HG03103 (cell line): ENCODE measurements at regions not wholly inside any gene's neighbourhood (a gene's known extent, or its start where the extent isn't known, plus 50 kb on each side); places are given as distances from the start of the nearest gene placed in this dataset.

Experiments used
- ATAC-seq: cut with Tn5 transposase; IDR thresholded peaks from one replicate; pipeline ENCODE4 v1.9.1; 2021; ENCODE audit warnings: low read depth; ENCODE audit not compliant: unreplicated experiment

DNA sequence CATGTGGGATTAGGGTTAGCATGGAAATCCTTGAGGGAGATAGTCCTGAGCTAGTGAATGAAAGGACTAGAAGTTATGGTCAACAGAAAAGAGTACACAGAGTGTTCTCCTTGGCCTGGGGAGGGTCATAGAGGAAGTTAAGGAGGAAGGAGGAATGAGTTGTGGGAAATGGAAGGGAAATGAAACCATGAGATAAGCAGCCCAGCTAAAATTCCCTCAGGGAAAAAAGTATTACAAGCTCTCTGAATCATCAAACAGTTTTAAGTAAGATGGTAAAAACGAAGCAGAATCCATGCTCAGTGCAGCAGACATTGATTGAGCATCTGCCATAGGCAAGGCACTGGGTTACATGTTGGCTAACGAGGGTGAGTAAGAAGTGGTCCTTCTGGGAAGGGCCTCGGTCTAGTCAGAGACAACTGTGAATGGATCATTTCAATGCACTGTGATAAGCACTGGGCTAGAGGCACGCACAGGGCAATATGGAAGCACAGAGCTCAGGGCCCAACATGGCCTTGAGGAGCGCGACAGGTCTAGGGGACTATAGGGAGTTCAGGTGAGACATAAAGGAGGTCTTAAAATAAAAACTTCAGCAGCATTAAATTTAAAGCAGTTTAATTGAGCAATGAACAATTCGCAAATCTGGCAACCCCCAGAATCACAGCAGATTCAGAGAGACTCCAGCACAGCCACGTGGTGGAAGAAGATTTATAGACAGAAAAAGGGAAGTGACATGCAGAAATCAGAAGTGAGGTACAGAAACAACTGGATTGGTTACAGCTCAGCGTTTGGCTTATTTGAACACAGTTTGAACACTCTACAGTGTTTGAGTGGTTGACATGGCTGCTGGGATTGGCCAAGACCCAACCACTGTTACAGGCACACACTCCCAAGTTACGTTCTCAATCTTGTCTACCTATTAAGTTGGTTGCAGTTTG is 219.5 kb downstream of the HLX start:
- no peak for ATAC-seq

DNA sequence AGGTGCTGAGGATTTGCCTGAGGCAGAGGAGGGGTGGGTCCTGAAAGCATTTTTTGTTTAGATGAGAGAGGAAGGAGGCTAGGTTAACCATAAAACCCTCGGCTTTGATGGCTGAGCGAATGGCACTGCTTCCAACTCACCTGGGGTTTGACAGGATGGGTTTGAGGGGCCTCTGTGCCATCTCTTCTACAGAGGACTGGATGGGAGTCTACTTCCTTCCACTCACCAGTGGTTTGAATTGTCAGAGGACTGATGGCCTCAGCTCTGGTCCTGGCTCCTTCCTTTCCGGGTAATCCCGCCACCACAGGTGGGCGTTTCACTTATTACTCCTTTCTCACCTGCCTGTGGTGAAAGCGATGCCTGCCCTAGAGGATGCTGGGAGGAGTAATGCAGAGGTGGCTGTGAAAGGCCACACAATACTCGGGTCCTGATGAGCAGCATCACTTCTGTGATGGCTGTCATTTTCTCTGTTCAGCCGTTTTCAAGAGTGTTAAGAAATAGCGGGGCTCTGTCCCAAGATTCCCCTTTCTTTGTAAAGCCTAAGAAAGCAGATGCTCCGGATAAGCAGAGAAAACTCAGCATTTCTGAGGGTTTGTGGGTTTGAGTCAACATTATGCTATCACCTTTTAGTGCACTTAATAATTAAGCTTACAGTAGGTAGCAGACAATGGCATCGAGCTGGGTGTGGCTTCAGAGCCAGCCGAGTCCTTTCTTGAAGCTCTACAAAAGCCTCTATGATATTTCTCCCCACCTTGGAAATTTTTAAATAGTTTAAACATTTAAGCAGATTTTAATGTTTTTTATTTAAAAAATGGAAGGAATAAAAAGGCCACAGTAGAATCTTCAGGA is 220.7 kb downstream of the HLX start:
- ATAC-seq, result no peak

DNA sequence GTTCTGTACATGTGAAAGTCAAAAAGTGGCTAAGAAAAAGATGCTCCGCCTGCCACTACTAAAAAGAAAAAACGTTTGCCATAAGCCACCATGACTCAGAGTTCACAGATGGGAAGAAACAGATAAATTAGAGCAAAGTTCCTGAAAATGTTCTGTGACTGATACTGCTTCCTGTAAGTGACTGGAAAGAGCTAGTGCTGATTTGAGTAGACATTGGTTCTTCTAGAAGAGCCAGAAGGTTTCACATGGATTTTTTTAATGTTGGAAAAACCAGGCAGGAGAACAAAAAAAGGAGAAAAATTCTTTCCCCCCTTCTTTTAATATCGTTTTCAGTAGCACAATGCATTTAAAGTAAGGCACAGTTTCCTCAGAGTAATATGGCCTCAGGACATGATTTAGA is 221.4 kb downstream of the HLX start:
- no peak for ATAC-seq

DNA sequence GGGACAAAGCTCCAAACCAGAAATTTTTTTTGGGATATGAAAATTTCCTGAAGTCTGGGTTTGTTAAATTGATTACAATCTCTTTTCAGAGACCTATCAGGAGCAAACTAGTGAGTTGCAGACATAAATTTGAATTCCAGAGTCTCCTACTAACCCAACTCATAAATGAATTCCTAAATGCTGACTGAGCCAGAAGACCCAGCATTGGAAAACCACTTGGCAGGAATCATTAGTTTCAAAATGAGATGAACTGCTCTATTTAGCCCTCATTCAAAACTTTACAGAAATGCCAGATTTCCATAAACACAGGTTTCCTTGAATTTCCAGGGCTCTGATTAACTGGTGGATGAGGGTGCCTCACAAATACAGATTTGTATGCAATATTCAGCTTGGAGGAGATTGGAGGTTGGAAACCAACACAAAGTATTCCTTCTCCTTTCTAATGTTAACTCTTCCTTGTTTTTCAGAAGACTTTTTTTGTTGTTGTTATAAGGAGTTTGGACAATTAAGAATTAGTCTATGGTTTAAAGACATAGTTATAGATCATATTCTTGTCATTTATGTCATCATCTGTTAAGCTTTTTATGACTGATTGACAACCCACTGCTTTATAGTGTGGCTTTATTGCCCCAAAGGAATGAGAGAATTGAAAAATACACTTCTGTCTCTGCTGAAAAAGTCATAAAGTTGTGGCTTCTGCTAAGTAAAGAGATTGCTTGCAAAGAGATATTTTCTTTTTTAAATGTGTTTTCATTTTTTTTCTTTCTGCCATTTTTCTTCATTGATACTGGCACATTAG is 222.8 kb downstream of the HLX start:
- ATAC-seq, result no peak

DNA sequence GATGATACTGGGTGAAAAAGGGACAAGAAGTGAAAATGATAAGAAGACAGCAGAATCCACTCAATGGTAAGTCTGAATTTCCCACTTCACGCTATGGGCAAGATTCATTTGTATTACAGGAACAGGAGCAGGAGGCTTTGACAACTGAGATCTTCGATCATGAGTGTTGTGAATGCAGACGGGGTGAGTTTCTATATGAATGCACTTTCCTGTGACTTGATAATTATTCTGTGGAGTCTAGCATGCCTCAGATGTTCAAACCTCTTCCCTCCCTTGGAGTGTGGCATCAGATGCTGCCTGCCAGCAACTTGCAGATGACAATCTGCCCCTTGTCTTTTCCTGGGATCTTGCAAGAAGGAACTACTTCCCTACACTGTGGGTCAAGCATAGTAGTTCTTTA is 225.4 kb downstream of the HLX start:
- no peak for ATAC-seq

DNA sequence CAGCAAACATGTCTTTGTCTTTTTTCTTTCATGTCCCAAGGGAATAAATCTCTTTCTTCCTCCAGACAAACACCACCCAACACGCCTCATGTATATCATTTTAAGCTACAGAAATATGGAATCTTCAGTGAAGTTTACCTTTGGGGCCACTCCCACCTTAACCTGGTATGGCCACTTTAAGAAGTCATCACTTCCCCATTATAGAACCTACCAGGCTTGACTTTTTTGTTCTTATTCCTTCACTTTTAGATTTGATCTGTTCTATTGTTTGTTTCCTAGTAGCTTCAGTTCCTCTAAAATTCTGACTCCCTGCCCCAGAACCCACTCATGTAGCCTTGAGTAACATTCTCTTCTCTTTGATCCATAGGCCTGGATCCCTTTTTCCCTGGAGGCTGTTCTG is 226.3 kb downstream of the HLX start:
- ATAC-seq, result no peak

DNA sequence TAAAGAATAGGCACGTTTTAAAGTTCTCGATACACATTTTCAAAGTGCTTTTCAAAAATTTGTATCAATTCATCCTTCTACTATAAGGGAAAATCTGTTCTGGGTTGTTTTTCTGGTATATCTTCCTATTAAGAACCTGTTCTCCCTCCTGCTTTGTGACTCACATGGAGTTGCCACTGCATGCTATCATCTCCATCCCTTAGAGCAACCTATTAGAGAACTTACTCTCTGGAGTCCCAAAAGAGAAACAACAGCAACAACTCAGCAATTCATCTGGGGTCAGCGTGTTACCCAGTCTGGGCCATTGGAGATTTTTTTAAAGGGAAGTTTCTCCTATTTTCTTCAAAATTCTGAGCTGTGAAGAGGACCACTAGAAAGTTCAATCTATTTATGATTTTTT is 227.4 kb downstream of the HLX start:
- ATAC-seq, result no peak

DNA sequence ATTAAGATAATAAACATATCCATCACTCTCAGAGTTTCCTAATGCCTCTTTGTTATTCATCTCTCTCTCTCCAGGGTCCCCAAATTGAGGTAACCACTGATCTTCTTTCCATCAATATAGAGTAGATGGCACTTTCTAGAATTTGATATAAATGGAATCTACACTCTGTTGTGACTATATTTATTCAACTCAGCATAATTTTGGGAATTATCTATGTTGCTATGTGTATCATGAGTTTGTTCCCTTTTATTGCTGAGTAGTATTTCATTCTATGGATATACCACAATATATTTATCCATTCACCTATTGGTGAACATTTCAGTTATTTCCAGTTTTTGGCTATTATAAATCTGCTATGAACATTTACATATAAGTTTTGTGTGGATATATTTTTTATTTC is 230.7 kb downstream of the HLX start:
- no peak for ATAC-seq

DNA sequence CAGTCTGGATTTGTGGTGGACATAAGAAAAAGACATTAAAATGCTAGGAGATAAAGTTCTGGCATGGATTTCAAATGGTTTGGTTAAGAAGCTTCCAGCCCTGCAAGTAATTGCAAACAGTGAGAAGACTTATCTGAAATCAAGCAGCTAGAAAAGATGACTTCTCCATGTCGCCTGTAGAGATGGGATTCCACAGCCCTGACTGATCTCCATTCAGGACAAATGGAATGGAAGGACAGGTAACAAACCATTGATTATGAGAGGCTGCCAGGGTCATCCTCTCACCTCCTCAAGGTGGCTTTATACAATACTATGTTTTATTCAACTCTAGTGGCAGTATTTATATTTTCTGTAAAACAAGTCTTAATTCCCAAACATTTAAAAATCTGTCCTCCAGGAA is 237.9 kb downstream of the HLX start:
- ATAC-seq, result no peak

DNA sequence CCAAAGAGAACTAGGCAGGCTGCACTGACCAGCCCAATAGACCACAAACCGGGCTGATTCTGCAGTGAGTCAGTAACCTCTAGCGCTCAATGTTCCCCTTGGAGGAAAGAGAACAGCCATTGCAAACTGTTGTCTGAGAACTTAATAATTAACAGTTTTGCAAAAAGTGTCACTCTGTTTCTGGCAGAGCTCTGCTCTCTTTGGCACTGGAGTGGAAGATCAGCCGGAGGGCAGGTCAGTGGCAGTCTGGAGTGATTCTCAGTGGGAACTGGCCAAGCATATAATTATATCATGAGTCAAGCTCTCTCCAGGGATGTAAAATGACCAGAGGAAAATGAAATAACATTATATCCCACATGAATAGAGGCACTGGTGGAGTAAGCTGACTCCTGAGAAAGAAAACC is 238.3 kb downstream of the HLX start:
- no peak for ATAC-seq

DNA sequence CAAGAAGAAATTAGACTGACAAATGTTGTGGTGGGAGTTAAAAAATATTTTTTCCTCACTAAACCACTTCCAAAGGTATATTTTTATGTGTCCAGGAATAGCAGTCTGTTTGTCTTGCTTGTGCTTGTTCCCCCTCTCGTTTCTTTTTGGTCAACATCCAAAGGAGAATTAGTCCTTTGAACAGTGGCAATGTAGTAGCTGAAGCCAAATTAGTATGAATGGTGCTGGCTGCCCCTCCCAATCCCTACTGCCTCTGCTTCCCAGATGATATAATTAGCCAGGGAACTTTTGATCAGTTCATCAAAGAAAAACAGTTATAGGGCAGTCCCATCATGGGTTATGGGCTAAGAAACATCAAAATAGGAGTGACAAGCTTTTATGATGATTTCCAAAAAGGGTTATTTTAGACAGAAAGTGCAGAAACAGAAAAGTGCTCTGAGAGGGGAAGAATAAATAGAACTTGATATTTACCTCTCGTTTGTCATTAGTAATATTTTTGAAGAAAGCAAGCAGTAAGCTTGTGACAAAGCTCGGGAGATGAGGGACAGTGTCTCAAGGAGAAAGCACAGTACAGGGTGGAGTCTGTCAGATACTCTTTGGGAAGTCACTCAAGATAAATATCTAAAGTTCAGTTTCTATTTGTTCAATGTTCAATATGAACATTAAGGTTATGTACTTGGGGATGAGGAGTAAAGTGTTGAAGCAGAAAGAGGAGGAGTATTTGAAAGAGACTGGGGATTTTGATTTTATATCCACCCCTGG is 239.1 kb downstream of the HLX start:
- no peak for ATAC-seq

DNA sequence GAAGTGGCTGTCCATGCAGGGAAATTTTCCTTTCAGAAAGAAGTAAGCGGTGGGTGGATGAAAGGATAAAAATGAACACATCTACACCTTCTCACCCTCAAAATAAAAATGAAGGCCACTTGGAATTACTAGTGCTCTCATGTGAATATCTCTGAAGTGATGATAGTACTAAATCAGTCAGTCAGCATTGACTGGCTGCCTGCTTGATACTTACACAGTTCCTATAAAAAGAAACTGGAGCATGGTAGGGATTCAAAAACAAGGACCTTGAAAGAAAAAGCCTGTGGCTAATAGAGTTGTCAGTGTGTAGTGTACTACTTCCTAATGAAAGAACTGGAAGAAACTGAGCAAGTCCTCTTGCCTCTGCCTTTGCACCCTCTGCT is 239.7 kb downstream of the HLX start:
- ATAC-seq, result no peak

DNA sequence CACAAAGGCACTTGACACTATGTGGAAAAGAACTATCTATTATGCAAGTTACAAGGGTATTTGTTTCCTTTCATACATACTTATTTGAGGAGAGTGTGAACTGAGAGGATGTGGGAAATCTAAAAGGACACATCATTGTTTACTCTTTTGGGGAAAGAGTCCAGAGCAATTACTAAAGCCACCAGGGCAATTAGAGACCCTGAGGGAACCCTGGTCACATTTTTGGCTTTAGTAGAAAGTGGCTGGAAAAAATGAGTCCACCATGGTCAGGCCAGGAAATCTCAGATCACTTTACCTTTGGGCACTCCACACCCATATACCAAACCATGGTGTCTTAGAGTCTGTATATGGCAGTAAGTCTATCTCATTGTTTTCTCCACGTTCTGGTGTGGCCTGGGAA is 243.3 kb downstream of the HLX start:
- no peak for ATAC-seq

DNA sequence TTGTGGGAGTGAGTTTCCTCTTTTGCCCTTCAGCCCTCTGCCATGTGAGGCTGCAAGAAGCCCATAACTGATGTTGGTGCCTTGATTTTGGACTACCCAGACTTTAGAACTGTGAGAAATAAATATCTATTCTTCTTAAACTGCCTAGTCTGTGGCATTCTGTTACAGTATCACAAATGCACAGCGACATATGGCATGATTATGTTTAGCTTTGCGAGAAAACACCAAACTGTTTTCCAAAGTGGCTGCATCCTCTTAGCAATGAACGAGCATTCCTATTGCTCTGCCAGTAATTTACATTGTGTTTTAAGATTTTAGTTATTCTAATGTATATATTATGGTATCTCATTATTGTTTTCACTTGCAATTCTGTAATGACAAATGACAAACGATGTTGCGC is 246.7 kb downstream of the HLX start:
- ATAC-seq, result no peak

DNA sequence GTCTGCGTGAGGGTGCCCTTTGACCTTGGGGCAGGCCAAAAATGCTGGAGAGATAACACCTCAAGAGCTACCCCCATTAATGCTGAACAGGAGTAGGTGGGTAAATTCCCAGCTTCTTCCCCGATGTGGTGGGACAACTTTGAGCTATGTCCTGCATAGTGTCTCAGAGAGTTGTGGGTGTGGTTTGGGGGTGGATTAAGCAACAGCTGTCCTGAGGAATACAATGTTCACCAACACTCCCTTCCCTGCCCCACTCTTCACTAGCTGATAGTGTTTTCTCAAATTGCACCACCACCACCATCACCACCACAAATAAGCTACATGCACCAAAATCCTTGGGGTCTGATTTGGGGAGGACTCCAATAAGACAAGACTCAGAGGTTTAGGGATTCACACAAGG is 258.4 kb downstream of the HLX start:
- ATAC-seq, result no peak

DNA sequence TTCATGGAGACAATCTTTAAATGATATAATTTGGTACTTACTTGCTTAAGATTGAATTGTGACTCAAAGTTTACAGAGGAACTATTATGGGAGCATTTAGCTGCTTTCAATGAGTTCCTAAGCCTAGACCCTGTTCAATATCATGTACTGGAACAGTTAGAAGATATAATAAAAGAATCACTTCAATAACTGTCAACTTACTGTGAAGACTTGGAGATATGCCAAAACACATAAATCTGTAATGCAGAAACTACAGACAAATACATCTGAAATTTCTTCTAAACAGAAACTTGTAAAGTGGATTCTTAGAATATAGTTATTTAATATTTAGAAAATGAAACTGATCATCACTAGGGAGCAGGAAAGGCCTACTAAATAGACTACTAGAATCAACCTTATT is 259.3 kb downstream of the HLX start:
- no peak for ATAC-seq

DNA sequence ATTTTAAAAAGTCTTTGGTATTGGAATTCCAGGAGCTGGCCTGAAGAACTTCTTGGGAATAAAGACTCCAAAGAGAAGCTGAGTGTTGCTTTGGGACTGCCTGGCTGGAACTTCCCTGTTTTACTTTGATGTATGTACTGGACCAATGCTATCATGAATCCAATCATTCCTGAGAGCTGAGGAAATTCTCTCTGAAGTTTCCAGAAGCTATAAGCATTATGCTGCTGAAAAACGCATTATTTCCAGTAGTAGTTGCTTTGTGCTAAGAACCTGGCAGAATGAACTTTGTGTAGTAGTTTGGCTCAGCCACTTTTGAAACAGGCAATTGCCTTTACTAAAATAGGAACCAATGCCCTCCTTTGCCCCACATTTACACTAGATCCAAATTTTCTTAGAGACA is 260.7 kb downstream of the HLX start:
- ATAC-seq, result no peak

DNA sequence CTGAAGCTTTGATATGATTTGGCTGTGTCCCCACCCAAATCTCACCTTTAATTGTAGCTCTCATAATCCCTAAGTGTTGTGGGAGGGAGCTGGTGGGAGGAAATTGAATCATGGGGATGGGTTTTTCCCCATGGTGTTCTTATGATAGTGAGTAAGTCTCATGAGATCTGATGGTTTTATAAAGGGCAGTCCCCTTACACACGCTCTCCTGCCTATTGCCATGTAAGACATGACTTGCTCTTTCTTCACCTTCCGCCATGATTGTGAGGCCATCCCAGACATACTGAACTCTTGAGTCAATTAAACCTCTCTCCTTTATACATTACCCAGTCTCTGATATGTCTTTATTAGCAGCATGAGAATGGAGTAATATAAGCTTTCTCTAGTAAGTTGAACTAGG is 261.9 kb downstream of the HLX start:
- no peak for ATAC-seq

DNA sequence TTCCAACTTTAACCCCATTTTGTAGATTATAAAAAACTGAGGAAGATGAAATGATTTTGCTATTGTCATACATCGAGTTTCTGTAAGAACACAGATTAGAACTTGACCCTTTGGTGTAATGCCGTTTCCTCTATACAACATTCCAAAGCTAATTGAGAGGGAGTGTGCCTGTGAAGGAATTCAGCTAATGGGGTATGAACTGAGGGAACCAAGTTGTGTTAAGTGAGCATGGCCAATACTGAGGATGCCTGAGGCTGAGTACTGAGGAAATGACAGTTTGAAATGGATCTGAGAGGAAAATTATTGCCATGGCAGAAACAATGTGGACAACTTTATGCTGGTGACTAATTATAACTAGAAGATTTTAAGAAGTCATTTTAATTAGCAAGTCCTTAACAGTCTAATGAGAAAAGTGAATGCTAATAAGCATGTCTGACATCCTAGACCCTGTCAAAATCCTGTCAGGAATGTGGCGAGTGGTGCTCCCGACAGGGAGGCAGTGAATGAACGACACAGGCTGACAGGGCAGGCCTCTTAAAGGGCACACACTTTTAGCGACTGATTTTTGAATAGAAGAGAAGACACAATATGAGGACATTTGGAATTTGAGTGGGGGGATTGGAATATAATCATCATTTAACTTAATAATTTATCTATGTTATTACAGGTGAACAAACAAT is 262.5 kb downstream of the HLX start:
- ATAC-seq, result no peak

DNA sequence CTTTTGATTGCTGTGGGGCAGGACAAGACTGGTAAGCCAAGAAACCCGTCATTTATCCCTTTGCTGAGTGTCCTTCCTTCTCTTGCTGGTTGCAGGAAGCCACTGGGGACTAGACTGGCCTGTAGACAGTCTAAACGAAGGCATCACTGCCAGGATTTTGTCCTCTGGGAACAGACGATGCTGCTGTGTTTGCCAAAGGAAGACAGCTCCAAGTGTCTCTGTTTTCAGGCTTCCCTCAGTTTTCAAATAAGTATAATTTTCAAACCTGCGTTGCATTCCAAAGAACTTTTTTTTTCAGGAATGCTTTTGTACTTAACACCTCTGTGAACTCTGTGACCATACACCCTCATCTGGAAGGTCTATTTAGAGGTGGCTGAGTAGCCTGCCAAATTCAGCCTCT is 269.4 kb downstream of the HLX start:
- no peak for ATAC-seq
